GM12878 (cell line): ENCODE measurements at regions not wholly inside any gene's neighbourhood (a gene's known extent, or its start where the extent isn't known, plus 50 kb on each side); places are given as distances from the start of the nearest gene placed in this dataset.

Experiments
- ATAC-seq: fragments of 200-7000 bp; cut with Tn5 transposase; 3 replicates; pipeline ENCODE4 v1.9.1; 2020; ENCODE audit warnings: mild to moderate bottlenecking, moderate library complexity
- BruUV-seq: library from RNA; stranded (reverse); fragments of 400-500 nt; replicated peaks from 2 replicates; lab custom pipeline; 2021; lab: Mats Ljungman, UMichigan
- CTCF ChIA-PET: fragments of 300-600 bp; sonication (Branson Sonifier 250); formaldehyde crosslinking; extraction: SDS; loops from one replicate; lab custom pipeline; 2021; ENCODE audit warnings: inconsistent platforms; lab: Yijun Ruan, JAX
- POLR2A ChIA-PET: fragments of 350-600 bp; formaldehyde crosslinking; extraction: SDS; loops from one replicate; lab custom pipeline; 2021; ENCODE audit warnings: inconsistent platforms; lab: Charles Lee
- RAD21 ChIA-PET: fragments of 300-600 bp; sonication (Branson Sonifier 250); formaldehyde crosslinking; loops from one replicate; lab custom pipeline; 2023; ENCODE audit warnings: antibody characterized with exemption; ENCODE audit not compliant: unreplicated experiment; lab: Charles Lee
- SMC1A ChIA-PET: fragments of 300-600 bp; sonication (Branson Sonifier 250); formaldehyde crosslinking; loops from one replicate; lab custom pipeline; 2023; ENCODE audit not compliant: unreplicated experiment, uncharacterized antibody; lab: Charles Lee
- DNase-seq: peaks from one replicate; pipeline ENCODE4 v3.0.0-alpha.2; 2011; ENCODE audit warnings: low read depth, low spot score
- FAIRE-seq: peaks from 3 replicates; lab custom pipeline; 2011; peaks lifted over from hg19 to GRCh38; lab: Jason Lieb, UNC
- H2AFZ ChIP-seq: 2 replicates; pipeline ENCODE4 v1.6.0; 2011; ENCODE audit warnings: low read depth, low read length, control low read depth; ENCODE audit not compliant: control insufficient read depth
- H3K27ac ChIP-seq: 2 replicates; pipeline ENCODE4 v1.5.1; 2011; ENCODE audit warnings: control low read depth; ENCODE audit not compliant: control insufficient read depth, insufficient read depth
- H3K27me3 ChIP-seq, 2 experiments: replicated peaks in 1 of 2; 2 replicates each; pipeline versions ENCODE4 v1.6.0 to v1.6.1; 2011; ENCODE audit warnings: low read length in 1 of 2; ENCODE audit not compliant: control insufficient read depth in 2 of 2, insufficient read depth in 2 of 2
- H3K36me3 ChIP-seq, 2 experiments: 2 replicates each; pipeline ENCODE4 v1.5.1; 2011; ENCODE audit warnings: low read length in 1 of 2; ENCODE audit not compliant: control insufficient read depth in 2 of 2, insufficient read depth in 2 of 2
- H3K4me1 ChIP-seq: 2 replicates; pipeline ENCODE4 v1.6.1; 2011; ENCODE audit warnings: mild to moderate bottlenecking, low read length, moderate library complexity, mixed read lengths; ENCODE audit not compliant: control insufficient read depth, insufficient read depth
- H3K4me2 ChIP-seq: 2 replicates; pipeline ENCODE4 v1.6.0; 2011; ENCODE audit warnings: control low read depth; ENCODE audit not compliant: control insufficient read depth, insufficient read depth
- H3K4me3 ChIP-seq: fragments of 200-600 bp; sonication (generic); 2 replicates; pipeline ENCODE4 v1.5.1; 2016
- H3K79me2 ChIP-seq: 2 replicates; pipeline ENCODE4 v1.6.0; 2011; ENCODE audit warnings: low read length; ENCODE audit not compliant: control insufficient read depth, insufficient read depth
- H3K9ac ChIP-seq: 2 replicates; pipeline ENCODE4 v1.8.0; 2011; ENCODE audit warnings: low read length, control low read depth, mixed read lengths; ENCODE audit not compliant: control insufficient read depth, insufficient read depth
- H3K9me3 ChIP-seq: replicated peaks from 3 replicates; pipeline ENCODE4 v1.5.1; 2011; ENCODE audit warnings: mild to moderate bottlenecking, low read length; ENCODE audit not compliant: control insufficient read depth, insufficient read depth
- H4K20me1 ChIP-seq: 2 replicates; pipeline ENCODE4 v1.6.0; 2011; ENCODE audit not compliant: control insufficient read depth, insufficient read depth
- BHLHE40 ChIP-seq, 2 experiments: fragments of 450-650 bp in 1 of 2; IDR thresholded peaks; 2 replicates each; pipeline ENCODE4 v1.6.1; 2011 to 2017; ENCODE audit warnings: low read depth in 2 of 2, borderline replicate concordance in 1 of 2, improper control_type of control experiment in 1 of 2, low read length in 1 of 2, mild to moderate bottlenecking in 1 of 2
- CBX5 ChIP-seq: sonication (generic); IDR thresholded peaks from 2 replicates; pipeline ENCODE4 v1.6.1; 2016; ENCODE audit warnings: low read depth, moderate library complexity, mild to moderate bottlenecking, inconsistent platforms
- CREB1 ChIP-seq: IDR thresholded peaks from 2 replicates; pipeline ENCODE4 v1.6.1; 2012; ENCODE audit warnings: low read depth, mild to moderate bottlenecking, inconsistent platforms
- EGR1 ChIP-seq, 2 experiments: IDR thresholded peaks; 1 replicate in 1 of 2; 2 replicates in 1 of 2; pipeline ENCODE4 v1.6.1; 2011 to 2012; ENCODE audit warnings: low read depth in 2 of 2, low read length in 2 of 2, borderline replicate concordance in 1 of 2, mild to moderate bottlenecking in 1 of 2, moderate library complexity in 1 of 2
- FOXK2 ChIP-seq: fragments of 450-650 bp; IDR thresholded peaks from 2 replicates; pipeline ENCODE4 v1.6.1; 2017; ENCODE audit warnings: mild to moderate bottlenecking, moderate library complexity
- HDAC6 ChIP-seq: fragments of 200-600 bp; sonication (generic); IDR thresholded peaks from one replicate; pipeline ENCODE4 v1.8.0; 2017; ENCODE audit warnings: antibody characterized with exemption; ENCODE audit not compliant: unreplicated experiment
- PAX8 ChIP-seq: fragments of 450-650 bp; IDR thresholded peaks from 2 replicates; pipeline ENCODE4 v1.6.1; 2017; ENCODE audit warnings: mild to moderate bottlenecking, moderate library complexity
- PRDM15 ChIP-seq: fragments of 450-650 bp; formaldehyde crosslinking; IDR thresholded peaks from 2 replicates; pipeline ENCODE4 v1.4.0; 2020; ENCODE audit warnings: mild to moderate bottlenecking, moderate library complexity
- RUNX3 ChIP-seq: IDR thresholded peaks from 2 replicates; pipeline ENCODE4 v1.6.1; 2012; ENCODE audit warnings: low read length, inconsistent platforms
- SMAD5 ChIP-seq: IDR thresholded peaks from 2 replicates; pipeline ENCODE4 v1.6.1; 2016; ENCODE audit warnings: antibody characterized with exemption, low read depth
- whole genome bisulfite sequencing: methylation state at CpG from one replicate; pipeline ENCODE4 v1.1.6; 2016; ENCODE audit warnings: low lambda C conversion rate; ENCODE audit not compliant: insufficient replicate concordance, insufficient coverage; ENCODE audit errors: missing lambda C conversion rate; 5-methylcytosine and 5-hydroxymethylcytosine counted together
- in situ Hi-C: fragments of 300-500 bp; cut with MboI; formaldehyde crosslinking; loops from 9 replicates; pipeline ENCODE4 v1.14.3; 2018; ENCODE audit warnings: mixed read lengths
- intact Hi-C: fragments of 100-400 bp; cut with micrococcal nuclease; formaldehyde crosslinking; loops from one replicate; pipeline ENCODE4 v1.14.2; 2022; ENCODE audit not compliant: unreplicated experiment

GRCh38 chr2:151553-152334, 105.4 kb upstream of the FAM110C start:
- intact Hi-C loops (no loop called here), in situ Hi-C loops (no loop called here)
- no TSS peak for BruUV-seq
- no peaks in the 10 kb centered on the region for H3K36me3 ChIP-seq
- ChIA-PET RAD21 (no interaction called here), POLR2A (no interaction called here), CTCF (no interaction called here), SMC1A (no interaction called here)
- ATAC-seq = no peak
- no peak for FAIRE-seq
- H2AFZ ChIP-seq = no peak overlapping the region
- DNase-seq = no peak
- WGBS = 0% methylated on average over 6 of the region's 6 CpGs
- no peaks in the 10 kb centered on the region for H3K9me3 ChIP-seq
- no peaks in the 10 kb centered on the region for H3K79me2 ChIP-seq
- H3K4me1 ChIP-seq = no peaks in the 10 kb centered on the region
- H3K4me2 ChIP-seq = no peak overlapping the region
- no peak for TF ChIP-seq SMAD5
- no peak for TF ChIP-seq FOXK2
- no peak for TF ChIP-seq CBX5
- no peak for TF ChIP-seq RUNX3
- no peak overlapping the region for H3K27ac ChIP-seq
- no peak overlapping the region for H3K4me3 ChIP-seq
- H3K27me3 ChIP-seq = no peaks in the 10 kb centered on the region
- no peaks in the 10 kb centered on the region for H4K20me1 ChIP-seq
- no peak overlapping the region for H3K9ac ChIP-seq

- no TSS peak for BruUV-seq
- ChIA-PET CTCF (no interaction called here), POLR2A (no interaction called here)
Measured at GRCh38 chr2:145407-145806, 99.1 kb upstream of the FAM110C start.

More at GRCh38 chr2:145407-145806, 99.1 kb upstream of the FAM110C start:
- SMC1A ChIA-PET = no interaction called here
- H3K27me3 ChIP-seq = no peaks in the 10 kb centered on the region
- TF ChIP-seq HDAC6 = no peak
- TF ChIP-seq PAX8 = no peak
- TF ChIP-seq EGR1 (IDR thresholded peaks at IDR 0.05; ENCODE audit: borderline replicate concordance in 1 of 2, low read depth in 2 of 2, low read length in 2 of 2) = no peak
- no peak for TF ChIP-seq PRDM15 (CRISPR knock-in tag)
- no peak for TF ChIP-seq CREB1
- TF ChIP-seq BHLHE40 (IDR thresholded peaks at IDR 0.05; ENCODE audit: borderline replicate concordance in 1 of 2, low read depth in 2 of 2, low read length in 1 of 2) = no peak
- TF ChIP-seq, all 136 proteins: peak for 0
- no peak overlapping the region for H3K27ac ChIP-seq
- no peak for ATAC-seq
- no peaks in the 10 kb centered on the region for H3K4me1 ChIP-seq
- no peaks in the 10 kb centered on the region for H4K20me1 ChIP-seq
- no peaks in the 10 kb centered on the region for H3K79me2 ChIP-seq
- no peaks in the 10 kb centered on the region for H3K36me3 ChIP-seq
- no peak for FAIRE-seq
- in situ Hi-C loops = no loop called here
- no peak for DNase-seq
- H3K4me2 ChIP-seq = no peak overlapping the region
- no peak overlapping the region for H3K4me3 ChIP-seq
- H3K9me3 ChIP-seq = no peaks in the 10 kb centered on the region
- no peak overlapping the region for H3K9ac ChIP-seq
- intact Hi-C loops = no loop called here
- WGBS = 0% methylated on average over 2 of the region's 2 CpGs
- RAD21 ChIA-PET = no interaction called here
- no peak overlapping the region for H2AFZ ChIP-seq
